Bronchial epithelial cell (primary cell): ENCODE measurements at regions not wholly inside any gene's neighbourhood (a gene's known extent, or its start where the extent isn't known, plus 50 kb on each side); places are given as distances from the start of the nearest gene placed in this dataset.

Experiments used
- DNase-seq: peaks from one replicate; pipeline ENCODE4 v3.0.0-alpha.2; 2010; ENCODE audit warnings: low read depth
- FAIRE-seq: peaks from 2 replicates; lab custom pipeline; 2011; peaks lifted over from hg19 to GRCh38; lab: Jason Lieb, UNC
- H3K27me3 ChIP-seq: 2 replicates; pipeline ENCODE4 v1.5.1; 2011; ENCODE audit warnings: low read length; ENCODE audit not compliant: control insufficient read depth, insufficient read depth
- H3K36me3 ChIP-seq: 2 replicates; pipeline ENCODE4 v1.5.1; 2011; ENCODE audit warnings: low read length; ENCODE audit not compliant: control insufficient read depth, insufficient read depth
- H3K4me3 ChIP-seq: 2 replicates; pipeline ENCODE4 v1.5.1; 2011; ENCODE audit warnings: mild to moderate bottlenecking, low read depth, low read length, control low read depth
- CTCF ChIP-seq: IDR thresholded peaks from 2 replicates; pipeline ENCODE4 v1.5.1; 2011; ENCODE audit warnings: mild to moderate bottlenecking, moderate library complexity, low read length, control low read depth, inconsistent platforms; ENCODE audit not compliant: insufficient read depth, severe bottlenecking

- no peak for FAIRE-seq
- DNase-seq = no peak
- no peak for TF ChIP-seq CTCF
Observed at GRCh38 chr21:35945089-35945671, 115.1 kb downstream of the SETD4 start.

GRCh38 chr21:35943752-35944151, 116.6 kb downstream of the SETD4 start:
- DNase-seq (no peak), FAIRE-seq (no peak)
- Histone ChIP-seq H3K4me3 (no peak overlapping the region), H3K27me3 (no peaks in the 10 kb centered on the region), H3K36me3 (no peaks in the 10 kb centered on the region)
- TF ChIP-seq CTCF = no peak

More at GRCh38 chr21:35945089-35945671, 115.1 kb downstream of the SETD4 start:
- H3K4me3 ChIP-seq = no peak overlapping the region
- H3K36me3 ChIP-seq = no peaks in the 10 kb centered on the region
- H3K27me3 ChIP-seq = no peaks in the 10 kb centered on the region

- DNase-seq (no peak), FAIRE-seq (peak; percentile 60)
- no peak overlapping the region for H3K4me3 ChIP-seq
- H3K36me3 ChIP-seq = no peaks in the 10 kb centered on the region
- no peaks in the 10 kb centered on the region for H3K27me3 ChIP-seq
- TF ChIP-seq CTCF = no peak
Observed at GRCh38 chr21:35942211-35943144, 117.8 kb downstream of the SETD4 start.

- DNase-seq = peak; percentile 69
- TF ChIP-seq CTCF = peak; percentile 60
- FAIRE-seq = peak; percentile 97
- H3K4me3 ChIP-seq = no peak overlapping the region
- no peaks in the 10 kb centered on the region for H3K36me3 ChIP-seq
- no peaks in the 10 kb centered on the region for H3K27me3 ChIP-seq
Observed at GRCh38 chr21:35940074-35940927, 120.0 kb downstream of the SETD4 start.

- Histone ChIP-seq H3K4me3 (no peak overlapping the region), H3K27me3 (no peaks in the 10 kb centered on the region), H3K36me3 (no peaks in the 10 kb centered on the region)
- no peak for TF ChIP-seq CTCF
- FAIRE-seq (no peak), DNase-seq (no peak)
Observed at GRCh38 chr21:35938446-35938845, 121.9 kb downstream of the SETD4 start.
